C4-2B (cell line): ENCODE measurements at regions not wholly inside any gene's neighbourhood (a gene's known extent, or its start where the extent isn't known, plus 50 kb on each side); places are given as distances from the start of the nearest gene placed in this dataset.

ENCODE experiments used
- ZFX ChIP-seq: fragments of 450-650 bp; IDR thresholded peaks from 2 replicates; pipeline ENCODE4 v1.6.1; 2017
- TF ChIP-seq, protein P1 (sequence below): fragments of 450-650 bp; conservative IDR thresholded peaks from 2 replicates; pipeline ENCODE4 v1.5.1; 2017; ENCODE audit warnings: mild to moderate bottlenecking

DNA sequence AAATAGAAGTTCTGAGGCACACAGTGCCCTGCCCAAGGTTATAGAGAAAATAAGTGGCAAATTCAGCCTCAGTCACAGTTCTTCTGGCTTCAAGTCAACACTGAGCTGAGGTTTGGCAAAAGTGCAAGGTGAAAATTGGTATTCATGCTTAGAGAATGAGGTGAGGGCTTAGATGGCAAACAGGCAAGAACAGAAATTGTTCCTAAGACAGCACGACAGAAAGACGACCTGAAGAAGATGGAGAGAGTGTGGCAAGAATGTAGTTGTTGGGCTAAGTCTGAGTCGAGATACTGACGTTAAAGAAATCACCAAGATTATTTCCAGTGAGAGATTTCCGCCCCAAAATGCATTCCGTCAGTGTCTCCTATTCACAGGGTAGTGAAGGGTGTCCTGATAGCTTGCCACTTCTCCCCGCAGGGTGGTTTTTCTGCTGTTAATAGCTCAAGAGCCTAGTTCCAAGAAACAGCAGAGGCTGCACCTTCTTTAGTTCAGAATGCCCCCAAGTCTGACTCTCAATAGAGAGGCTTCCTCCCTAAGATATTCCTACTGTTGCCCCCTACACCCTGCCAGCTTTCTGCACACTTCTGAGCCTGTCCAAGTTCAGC lies 260.8 kb upstream of the AMIGO2 start:
- TF ChIP-seq, protein P1, sequence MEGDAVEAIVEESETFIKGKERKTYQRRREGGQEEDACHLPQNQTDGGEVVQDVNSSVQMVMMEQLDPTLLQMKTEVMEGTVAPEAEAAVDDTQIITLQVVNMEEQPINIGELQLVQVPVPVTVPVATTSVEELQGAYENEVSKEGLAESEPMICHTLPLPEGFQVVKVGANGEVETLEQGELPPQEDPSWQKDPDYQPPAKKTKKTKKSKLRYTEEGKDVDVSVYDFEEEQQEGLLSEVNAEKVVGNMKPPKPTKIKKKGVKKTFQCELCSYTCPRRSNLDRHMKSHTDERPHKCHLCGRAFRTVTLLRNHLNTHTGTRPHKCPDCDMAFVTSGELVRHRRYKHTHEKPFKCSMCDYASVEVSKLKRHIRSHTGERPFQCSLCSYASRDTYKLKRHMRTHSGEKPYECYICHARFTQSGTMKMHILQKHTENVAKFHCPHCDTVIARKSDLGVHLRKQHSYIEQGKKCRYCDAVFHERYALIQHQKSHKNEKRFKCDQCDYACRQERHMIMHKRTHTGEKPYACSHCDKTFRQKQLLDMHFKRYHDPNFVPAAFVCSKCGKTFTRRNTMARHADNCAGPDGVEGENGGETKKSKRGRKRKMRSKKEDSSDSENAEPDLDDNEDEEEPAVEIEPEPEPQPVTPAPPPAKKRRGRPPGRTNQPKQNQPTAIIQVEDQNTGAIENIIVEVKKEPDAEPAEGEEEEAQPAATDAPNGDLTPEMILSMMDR, result no peak
- TF ChIP-seq ZFX, result no peak
